Activated effector memory CD4-positive, alpha-beta T cell treated with anti-CD3 and anti-CD28 coated beads, Interleukin-2, amount 50 U/mL, for 16 hours (primary cell): ENCODE measurements at regions not wholly inside any gene's neighbourhood (a gene's known extent, or its start where the extent isn't known, plus 50 kb on each side); places are given as distances from the start of the nearest gene placed in this dataset.
"Not testable (repeated sequence)": the region's sequence is repeated elsewhere in the genome, so short reads cannot be mapped to it uniquely, and the experiment has no call there.

Experiments
- DNase-seq: peaks from one replicate; pipeline ENCODE4 v3.0.0-alpha.2; 2020

- no peak for DNase-seq
Observed at GRCh38 chr4:149870008-149870407, 54.4 kb upstream of the IQCM start.

GRCh38 chr4:149881744-149882143, 66.1 kb upstream of the IQCM start:
- DNase-seq = no peak

- DNase-seq = no peak
Observed at GRCh38 chr4:149882251-149882650, 66.6 kb upstream of the IQCM start.

- no peak for DNase-seq
Observed at GRCh38 chr4:149884046-149884445, 68.4 kb upstream of the IQCM start.

GRCh38 chr4:149884529-149885181, 69.0 kb upstream of the IQCM start:
- DNase-seq = no peak

GRCh38 chr4:149885896-149886295, 70.3 kb upstream of the IQCM start:
- DNase-seq = no peak

GRCh38 chr4:149886786-149887490, 71.3 kb upstream of the IQCM start:
- DNase-seq = no peak

- no peak for DNase-seq
Observed at GRCh38 chr4:149889991-149890390, 74.3 kb upstream of the IQCM start.

- no peak for DNase-seq
Observed at GRCh38 chr4:149890531-149890930, 74.9 kb upstream of the IQCM start.

GRCh38 chr4:149891426-149891825, 75.8 kb upstream of the IQCM start:
- no peak for DNase-seq

- DNase-seq = no peak
Observed at GRCh38 chr4:149896432-149896831, 80.8 kb upstream of the IQCM start.

GRCh38 chr4:149897783-149898182, 82.1 kb upstream of the IQCM start:
- no peak for DNase-seq

GRCh38 chr4:149901128-149901527, 85.5 kb upstream of the IQCM start:
- no peak for DNase-seq

- DNase-seq = no peak
Observed at GRCh38 chr4:149902242-149902641, 86.6 kb upstream of the IQCM start.

- DNase-seq = no peak
Observed at GRCh38 chr4:149910177-149910576, 94.5 kb upstream of the IQCM start.

GRCh38 chr4:149910604-149911350, 95.1 kb upstream of the IQCM start:
- no peak for DNase-seq

- no peak for DNase-seq
Observed at GRCh38 chr4:149911354-149911753, 95.7 kb upstream of the IQCM start.

- no peak for DNase-seq
Observed at GRCh38 chr4:149912000-149912399, 96.4 kb upstream of the IQCM start.

GRCh38 chr4:149914119-149915115, 98.8 kb upstream of the IQCM start:
- no peak for DNase-seq

- not testable (repeated sequence) for DNase-seq
Observed at GRCh38 chr4:149915735-149916134, 100.1 kb upstream of the IQCM start.

GRCh38 chr4:149923736-149924135, 108.1 kb upstream of the IQCM start:
- DNase-seq = no peak

- no peak for DNase-seq
Observed at GRCh38 chr4:149927514-149927913, 111.9 kb upstream of the IQCM start.

GRCh38 chr4:149928507-149928906, 112.9 kb upstream of the IQCM start:
- no peak for DNase-seq
